GM12873 (cell line): ENCODE measurements at regions not wholly inside any gene's neighbourhood (a gene's known extent, or its start where the extent isn't known, plus 50 kb on each side); places are given as distances from the start of the nearest gene placed in this dataset.

Experiments used
- CTCF ChIP-seq: IDR thresholded peaks from 2 replicates; pipeline ENCODE4 v1.5.1; 2012; ENCODE audit warnings: low read depth, mild to moderate bottlenecking, moderate library complexity, low read length, control low read depth; ENCODE audit not compliant: insufficient read depth; ENCODE audit errors: missing control alignments

- no peak for TF ChIP-seq CTCF
Observed at GRCh38 chr14:48735607-48736006, 850.6 kb downstream of the RPS29 start.

- no peak for TF ChIP-seq CTCF
Observed at GRCh38 chr14:48731260-48731659, 854.9 kb downstream of the RPS29 start.

DNA sequence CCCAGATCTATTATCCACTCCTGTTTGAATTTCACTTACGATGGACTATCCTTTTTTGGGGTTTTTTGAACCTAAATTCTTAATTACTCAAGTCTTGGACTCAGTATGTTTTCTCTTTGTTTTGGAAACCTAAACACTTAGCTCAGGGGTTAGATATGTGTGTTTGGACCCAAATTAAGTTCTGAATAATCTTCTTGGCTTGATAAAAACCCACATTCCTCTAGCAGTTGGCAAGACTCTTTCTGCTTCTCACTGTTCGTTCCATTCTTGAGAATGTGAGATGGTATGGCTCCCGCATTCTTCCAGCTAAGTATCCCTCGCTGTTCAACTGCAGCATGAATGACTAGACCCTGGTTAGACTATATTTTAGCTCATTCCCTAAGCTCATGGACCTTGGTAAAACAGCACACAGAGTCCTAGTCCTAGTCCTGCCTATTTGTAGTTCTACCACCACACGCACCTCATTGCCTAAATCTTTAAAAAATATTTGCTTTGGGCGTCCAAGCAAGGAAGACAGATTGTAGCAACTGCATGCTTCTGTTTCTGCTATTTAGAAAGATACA, 860.0 kb downstream of the RPS29 start:
- no peak for TF ChIP-seq CTCF

- no peak for TF ChIP-seq CTCF
Observed at GRCh38 chr14:48725051-48725734, 861.0 kb downstream of the RPS29 start.

- TF ChIP-seq CTCF = no peak
Observed at GRCh38 chr14:48723841-48724495, 862.2 kb downstream of the RPS29 start.

DNA sequence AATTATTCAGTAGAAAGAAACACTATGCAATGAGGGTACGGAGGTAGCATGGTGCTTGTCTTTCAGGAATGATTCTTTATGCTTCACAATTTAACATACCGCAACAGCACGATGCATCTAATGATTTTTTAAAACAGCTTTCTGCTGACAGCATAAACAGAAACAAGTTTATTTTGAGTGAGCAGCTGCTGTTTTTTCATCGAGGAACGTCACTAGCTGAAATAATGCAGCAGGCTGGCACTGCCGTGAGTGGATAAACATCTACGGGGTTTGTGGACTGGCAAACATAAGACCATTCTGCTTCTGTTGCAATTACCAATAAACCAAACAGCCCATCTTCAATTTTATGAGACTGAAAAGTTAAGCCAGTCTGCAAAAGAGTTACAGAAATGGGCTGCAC, 871.8 kb downstream of the RPS29 start:
- TF ChIP-seq CTCF = no peak

- no peak for TF ChIP-seq CTCF
Observed at GRCh38 chr14:48710133-48710532, 876.0 kb downstream of the RPS29 start.
